HEK293 (cell line): ENCODE measurements at regions not wholly inside any gene's neighbourhood (a gene's known extent, or its start where the extent isn't known, plus 50 kb on each side); places are given as distances from the start of the nearest gene placed in this dataset.

Experiments used
- CTCF ChIA-PET: fragments of 350-600 bp; formaldehyde crosslinking; extraction: SDS; loops from one replicate; lab custom pipeline; 2021; ENCODE audit warnings: antibody characterized with exemption; lab: Yijun Ruan, JAX
- POLR2A ChIA-PET: fragments of 300-600 bp; formaldehyde crosslinking; extraction: SDS; loops from one replicate; lab custom pipeline; 2020; ENCODE audit warnings: antibody characterized with exemption, inconsistent platforms; lab: Yijun Ruan, JAX
- H3K27ac ChIP-seq: fragments of 200-500 bp; sonication (Bioruptor generic); 2 replicates; pipeline ENCODE4 v1.5.1; 2014; ENCODE audit warnings: low read depth, low read length, control low read depth, inconsistent platforms; ENCODE audit errors: extremely low read depth
- H3K36me3 ChIP-seq, 2 experiments: fragments of 200-500 bp in 1 of 2; sonication (Bioruptor generic) in 1 of 2; 1 replicate in 1 of 2; 2 replicates in 1 of 2; pipeline ENCODE4 v1.5.1; 2014 to 2017; ENCODE audit warnings: inconsistent platforms in 2 of 2, low read length in 2 of 2; ENCODE audit not compliant: control insufficient read depth in 2 of 2, insufficient read depth in 1 of 2
- H3K4me1 ChIP-seq: fragments of 200-500 bp; sonication (Bioruptor generic); 2 replicates; pipeline ENCODE4 v1.5.1; 2014; ENCODE audit warnings: mild to moderate bottlenecking, low read length, inconsistent platforms; ENCODE audit not compliant: control insufficient read depth, insufficient read depth
- H3K4me3 ChIP-seq: 2 replicates; pipeline ENCODE4 v1.5.1; 2011; ENCODE audit warnings: low read depth, mild to moderate bottlenecking, control low read depth, low read length, moderate library complexity
- H3K9me3 ChIP-seq: fragments of 200-500 bp; sonication (Bioruptor generic); 2 replicates; pipeline ENCODE4 v1.5.1; 2014; ENCODE audit warnings: low read depth, low read length, inconsistent platforms; ENCODE audit not compliant: control insufficient read depth, insufficient read depth
- GLI2 ChIP-seq: fragments of 450-650 bp; formaldehyde crosslinking; IDR thresholded peaks from 2 replicates; pipeline ENCODE4; 2017; ENCODE audit warnings: missing biosample characterization, missing genetic modification characterization, low read depth, borderline replicate concordance
- GLIS1 ChIP-seq: fragments of 450-650 bp; formaldehyde crosslinking; IDR thresholded peaks from 2 replicates; pipeline ENCODE4 v1.5.1; 2016; ENCODE audit warnings: missing biosample characterization, missing genetic modification characterization
- KLF8 ChIP-seq: fragments of 450-650 bp; formaldehyde crosslinking; IDR thresholded peaks from 2 replicates; pipeline ENCODE4 v1.5.1; 2016; ENCODE audit warnings: missing biosample characterization, missing genetic modification characterization
- YY2 ChIP-seq: fragments of 450-650 bp; formaldehyde crosslinking; IDR thresholded peaks from 2 replicates; pipeline ENCODE4 v1.5.1; 2016; ENCODE audit warnings: missing biosample characterization, missing genetic modification characterization
- ZBTB1 ChIP-seq: fragments of 450-650 bp; formaldehyde crosslinking; IDR thresholded peaks from 2 replicates; pipeline ENCODE4 v1.5.1; 2016; ENCODE audit warnings: missing biosample characterization, missing genetic modification characterization
- ZBTB20 ChIP-seq: fragments of 450-650 bp; formaldehyde crosslinking; IDR thresholded peaks from 2 replicates; pipeline ENCODE4 v1.5.1; 2016; ENCODE audit warnings: missing biosample characterization, missing genetic modification characterization
- ZFP41 ChIP-seq: fragments of 450-650 bp; formaldehyde crosslinking; IDR thresholded peaks from 2 replicates; pipeline ENCODE4 v1.5.1; 2016; ENCODE audit warnings: missing biosample characterization, missing genetic modification characterization, borderline replicate concordance
- ZFP69B ChIP-seq: fragments of 450-650 bp; formaldehyde crosslinking; IDR thresholded peaks from 2 replicates; pipeline ENCODE4 v1.5.1; 2016; ENCODE audit warnings: missing biosample characterization, missing genetic modification characterization
- ZNF114 ChIP-seq: fragments of 450-650 bp; formaldehyde crosslinking; IDR thresholded peaks from 2 replicates; pipeline ENCODE4 v1.5.0; 2017; ENCODE audit warnings: missing biosample characterization, missing genetic modification characterization
- ZNF221 ChIP-seq: fragments of 450-650 bp; formaldehyde crosslinking; IDR thresholded peaks from 2 replicates; pipeline ENCODE4 v1.5.1; 2017; ENCODE audit warnings: missing biosample characterization, missing genetic modification characterization, borderline replicate concordance
- ZNF292 ChIP-seq: fragments of 450-650 bp; formaldehyde crosslinking; IDR thresholded peaks from 2 replicates; pipeline ENCODE4 v1.5.1; 2016; ENCODE audit warnings: low read depth, missing biosample characterization, missing genetic modification characterization, borderline replicate concordance
- ZNF37A ChIP-seq: fragments of 450-650 bp; IDR thresholded peaks from 2 replicates; pipeline ENCODE4 v1.5.1; 2018; ENCODE audit warnings: missing biosample characterization, missing genetic modification characterization
- ZNF416 ChIP-seq: fragments of 450-650 bp; formaldehyde crosslinking; IDR thresholded peaks from 2 replicates; pipeline ENCODE4 v1.5.1; 2016; ENCODE audit warnings: missing biosample characterization, missing genetic modification characterization
- ZNF426 ChIP-seq: fragments of 450-650 bp; formaldehyde crosslinking; IDR thresholded peaks from 2 replicates; pipeline ENCODE4 v1.5.1; 2017; ENCODE audit warnings: missing biosample characterization, missing genetic modification characterization, mild to moderate bottlenecking, inconsistent platforms, moderate library complexity
- ZNF585B ChIP-seq: fragments of 450-650 bp; formaldehyde crosslinking; IDR thresholded peaks from 2 replicates; pipeline ENCODE4 v1.5.1; 2016; ENCODE audit warnings: missing biosample characterization, missing genetic modification characterization
- ZNF600 ChIP-seq: fragments of 450-650 bp; formaldehyde crosslinking; IDR thresholded peaks from 2 replicates; pipeline ENCODE4 v1.5.1; 2016; ENCODE audit warnings: missing biosample characterization, missing genetic modification characterization
- ZNF626 ChIP-seq: fragments of 450-650 bp; sonication (Bioruptor Pico); formaldehyde crosslinking; IDR thresholded peaks from 2 replicates; pipeline ENCODE4 v1.5.1; 2018; ENCODE audit warnings: missing biosample characterization, missing genetic modification characterization, inconsistent platforms
- ZNF658 ChIP-seq: fragments of 450-650 bp; formaldehyde crosslinking; IDR thresholded peaks from 2 replicates; pipeline ENCODE4; 2016; ENCODE audit warnings: missing biosample characterization, missing genetic modification characterization
- ZNF664 ChIP-seq: fragments of 450-650 bp; formaldehyde crosslinking; IDR thresholded peaks from 2 replicates; pipeline ENCODE4 v1.5.1; 2016; ENCODE audit warnings: missing biosample characterization, missing genetic modification characterization
- ZNF701 ChIP-seq: fragments of 450-650 bp; formaldehyde crosslinking; IDR thresholded peaks from 2 replicates; pipeline ENCODE4 v1.5.1; 2016; ENCODE audit warnings: missing biosample characterization, missing genetic modification characterization
- ZNF768 ChIP-seq: fragments of 450-650 bp; formaldehyde crosslinking; IDR thresholded peaks from 2 replicates; pipeline ENCODE4 v1.5.1; 2018; ENCODE audit warnings: missing biosample characterization, mild to moderate bottlenecking, missing genetic modification characterization
- ZNF777 ChIP-seq: fragments of 450-650 bp; formaldehyde crosslinking; IDR thresholded peaks from 2 replicates; pipeline ENCODE4 v1.5.1; 2017; ENCODE audit warnings: missing biosample characterization, missing genetic modification characterization, borderline replicate concordance
- TF ChIP-seq, protein P1 (sequence below): fragments of 450-650 bp; formaldehyde crosslinking; IDR thresholded peaks from 2 replicates; pipeline ENCODE4 v1.5.1; 2016; ENCODE audit warnings: missing biosample characterization, missing genetic modification characterization
- TF ChIP-seq, protein P2 (sequence below): sonication (generic); formaldehyde crosslinking; IDR thresholded peaks from 2 replicates; pipeline ENCODE4 v1.8.1; 2022; ENCODE audit warnings: mild to moderate bottlenecking, moderate library complexity, missing genetic modification reagents
- TF ChIP-seq, protein P3 (sequence below): fragments of 450-650 bp; formaldehyde crosslinking; IDR thresholded peaks from 2 replicates; pipeline ENCODE4 v1.5.1; 2016; ENCODE audit warnings: missing biosample characterization, missing genetic modification characterization
- TF ChIP-seq, protein P4 (sequence below): fragments of 450-650 bp; IDR thresholded peaks from 2 replicates; pipeline ENCODE4 v1.5.1; 2018; ENCODE audit warnings: missing biosample characterization, mild to moderate bottlenecking, missing genetic modification characterization
- TF ChIP-seq, protein P5 (sequence below): fragments of 450-650 bp; formaldehyde crosslinking; IDR thresholded peaks from 2 replicates; pipeline ENCODE4 v1.5.1; 2016; ENCODE audit warnings: missing biosample characterization, missing genetic modification characterization, low read depth

DNA sequence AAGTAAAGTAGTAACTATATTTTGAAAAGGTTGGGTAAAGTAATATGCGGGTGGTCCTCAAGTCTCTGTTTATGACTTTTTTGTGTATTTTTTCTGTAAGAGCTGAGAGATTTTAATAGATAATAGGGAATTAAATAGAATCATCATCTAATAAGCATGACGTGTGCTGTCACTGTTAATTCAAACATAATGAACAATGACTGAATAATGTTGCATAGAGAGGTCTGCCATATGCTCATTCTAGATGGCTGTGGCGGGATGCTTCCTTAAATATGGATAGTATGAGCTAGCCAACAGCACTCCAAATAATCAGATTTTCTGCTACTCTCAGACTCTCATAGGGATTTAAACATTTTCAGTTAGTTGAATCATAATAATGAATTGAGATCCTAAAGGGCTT is 302.8 kb upstream of the RBMS3 start:
- ChIA-PET POLR2A (no interaction called here), CTCF (no interaction called here)
- Histone ChIP-seq H3K36me3 (no peaks in the 10 kb centered on the region), H3K4me3 (no peak overlapping the region), H3K4me1 (no peaks in the 10 kb centered on the region), H3K9me3 (no peaks in the 10 kb centered on the region), H3K27ac (no peak overlapping the region)
- no peak for TF ChIP-seq ZNF585B (tag by site-specific recombination)

DNA sequence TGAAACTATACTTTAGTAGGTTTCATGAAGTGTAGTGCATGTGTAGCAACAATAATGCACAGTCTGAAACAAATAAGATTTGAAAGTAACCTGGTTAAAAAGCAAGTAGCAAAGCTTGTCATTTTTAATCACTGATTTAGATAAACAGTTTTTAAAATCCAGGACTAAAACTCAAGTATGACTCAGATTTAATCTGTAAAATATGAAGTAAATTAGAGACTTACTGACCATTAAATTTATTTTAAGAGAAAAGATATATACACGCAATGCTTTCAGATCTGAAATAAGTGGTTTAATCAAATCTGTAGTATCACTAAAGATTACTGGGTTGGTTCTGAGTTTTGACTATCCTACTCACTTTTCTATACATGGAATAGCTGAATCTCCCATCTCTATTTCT is 300.7 kb upstream of the RBMS3 start:
- Histone ChIP-seq H3K4me3 (no peak overlapping the region), H3K27ac (no peak overlapping the region), H3K9me3 (no peaks in the 10 kb centered on the region), H3K4me1 (no peaks in the 10 kb centered on the region), H3K36me3 (no peaks in the 10 kb centered on the region)
- POLR2A ChIA-PET: no interaction called here
- CTCF ChIA-PET: no interaction called here
- TF ChIP-seq ZNF426 (no peak), GLI2 (tag by site-specific recombination) (no peak), ZFP69B (no peak), ZNF114 (tag by site-specific recombination) (no peak), ZNF777 (tag by site-specific recombination) (no peak), ZBTB1 (tag by site-specific recombination) (no peak), GLIS1 (tag by site-specific recombination) (no peak), ZNF658 (tag by site-specific recombination) (no peak), ZNF626 (tag by site-specific recombination) (no peak)
- TF ChIP-seq, protein P1, sequence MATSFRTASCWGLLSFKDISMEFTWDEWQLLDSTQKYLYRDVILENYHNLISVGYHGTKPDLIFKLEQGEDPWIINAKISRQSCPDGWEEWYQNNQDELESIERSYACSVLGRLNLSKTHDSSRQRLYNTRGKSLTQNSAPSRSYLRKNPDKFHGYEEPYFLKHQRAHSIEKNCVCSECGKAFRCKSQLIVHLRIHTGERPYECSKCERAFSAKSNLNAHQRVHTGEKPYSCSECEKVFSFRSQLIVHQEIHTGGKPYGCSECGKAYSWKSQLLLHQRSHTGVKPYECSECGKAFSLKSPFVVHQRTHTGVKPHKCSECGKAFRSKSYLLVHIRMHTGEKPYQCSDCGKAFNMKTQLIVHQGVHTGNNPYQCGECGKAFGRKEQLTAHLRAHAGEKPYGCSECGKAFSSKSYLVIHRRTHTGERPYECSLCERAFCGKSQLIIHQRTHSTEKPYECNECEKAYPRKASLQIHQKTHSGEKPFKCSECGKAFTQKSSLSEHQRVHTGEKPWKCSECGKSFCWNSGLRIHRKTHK (tag by site-specific recombination): no peak
- TF ChIP-seq, protein P2, sequence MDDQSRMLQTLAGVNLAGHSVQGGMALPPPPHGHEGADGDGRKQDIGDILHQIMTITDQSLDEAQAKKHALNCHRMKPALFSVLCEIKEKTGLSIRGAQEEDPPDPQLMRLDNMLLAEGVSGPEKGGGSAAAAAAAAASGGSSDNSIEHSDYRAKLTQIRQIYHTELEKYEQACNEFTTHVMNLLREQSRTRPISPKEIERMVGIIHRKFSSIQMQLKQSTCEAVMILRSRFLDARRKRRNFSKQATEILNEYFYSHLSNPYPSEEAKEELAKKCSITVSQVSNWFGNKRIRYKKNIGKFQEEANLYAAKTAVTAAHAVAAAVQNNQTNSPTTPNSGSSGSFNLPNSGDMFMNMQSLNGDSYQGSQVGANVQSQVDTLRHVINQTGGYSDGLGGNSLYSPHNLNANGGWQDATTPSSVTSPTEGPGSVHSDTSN (CRISPR knock-in tag): no peak

- H3K27ac ChIP-seq: no peak overlapping the region
- ChIA-PET CTCF (no interaction called here), POLR2A (no interaction called here)
- no peaks in the 10 kb centered on the region for H3K36me3 ChIP-seq
- H3K4me1 ChIP-seq: no peaks in the 10 kb centered on the region
- H3K4me3 ChIP-seq: no peak overlapping the region
- H3K9me3 ChIP-seq: no peaks in the 10 kb centered on the region
- TF ChIP-seq YY2 (tag by site-specific recombination) (no peak), ZNF768 (tag by site-specific recombination) (no peak), KLF8 (tag by site-specific recombination) (no peak), ZNF701 (tag by site-specific recombination) (no peak), ZNF221 (tag by site-specific recombination) (no peak), ZNF416 (tag by site-specific recombination) (no peak), ZNF292 (tag by site-specific recombination) (no peak), ZFP41 (no peak), ZNF600 (tag by site-specific recombination) (no peak), ZBTB20 (tag by site-specific recombination) (no peak), ZNF664 (tag by site-specific recombination) (no peak), ZNF37A (tag by site-specific recombination) (no peak)
- TF ChIP-seq, protein P3, sequence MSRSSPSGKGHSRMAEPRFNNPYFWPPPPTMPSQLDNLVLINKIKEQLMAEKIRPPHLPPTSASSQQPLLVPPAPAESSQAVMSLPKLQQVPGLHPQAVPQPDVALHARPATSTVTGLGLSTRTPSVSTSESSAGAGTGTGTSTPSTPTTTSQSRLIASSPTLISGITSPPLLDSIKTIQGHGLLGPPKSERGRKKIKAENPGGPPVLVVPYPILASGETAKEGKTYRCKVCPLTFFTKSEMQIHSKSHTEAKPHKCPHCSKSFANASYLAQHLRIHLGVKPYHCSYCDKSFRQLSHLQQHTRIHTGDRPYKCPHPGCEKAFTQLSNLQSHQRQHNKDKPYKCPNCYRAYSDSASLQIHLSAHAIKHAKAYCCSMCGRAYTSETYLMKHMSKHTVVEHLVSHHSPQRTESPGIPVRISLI (tag by site-specific recombination): no peak
- TF ChIP-seq, protein P4, sequence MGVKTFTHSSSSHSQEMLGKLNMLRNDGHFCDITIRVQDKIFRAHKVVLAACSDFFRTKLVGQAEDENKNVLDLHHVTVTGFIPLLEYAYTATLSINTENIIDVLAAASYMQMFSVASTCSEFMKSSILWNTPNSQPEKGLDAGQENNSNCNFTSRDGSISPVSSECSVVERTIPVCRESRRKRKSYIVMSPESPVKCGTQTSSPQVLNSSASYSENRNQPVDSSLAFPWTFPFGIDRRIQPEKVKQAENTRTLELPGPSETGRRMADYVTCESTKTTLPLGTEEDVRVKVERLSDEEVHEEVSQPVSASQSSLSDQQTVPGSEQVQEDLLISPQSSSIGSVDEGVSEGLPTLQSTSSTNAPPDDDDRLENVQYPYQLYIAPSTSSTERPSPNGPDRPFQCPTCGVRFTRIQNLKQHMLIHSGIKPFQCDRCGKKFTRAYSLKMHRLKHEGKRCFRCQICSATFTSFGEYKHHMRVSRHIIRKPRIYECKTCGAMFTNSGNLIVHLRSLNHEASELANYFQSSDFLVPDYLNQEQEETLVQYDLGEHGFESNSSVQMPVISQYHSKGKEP: no peak
- TF ChIP-seq, protein P5, sequence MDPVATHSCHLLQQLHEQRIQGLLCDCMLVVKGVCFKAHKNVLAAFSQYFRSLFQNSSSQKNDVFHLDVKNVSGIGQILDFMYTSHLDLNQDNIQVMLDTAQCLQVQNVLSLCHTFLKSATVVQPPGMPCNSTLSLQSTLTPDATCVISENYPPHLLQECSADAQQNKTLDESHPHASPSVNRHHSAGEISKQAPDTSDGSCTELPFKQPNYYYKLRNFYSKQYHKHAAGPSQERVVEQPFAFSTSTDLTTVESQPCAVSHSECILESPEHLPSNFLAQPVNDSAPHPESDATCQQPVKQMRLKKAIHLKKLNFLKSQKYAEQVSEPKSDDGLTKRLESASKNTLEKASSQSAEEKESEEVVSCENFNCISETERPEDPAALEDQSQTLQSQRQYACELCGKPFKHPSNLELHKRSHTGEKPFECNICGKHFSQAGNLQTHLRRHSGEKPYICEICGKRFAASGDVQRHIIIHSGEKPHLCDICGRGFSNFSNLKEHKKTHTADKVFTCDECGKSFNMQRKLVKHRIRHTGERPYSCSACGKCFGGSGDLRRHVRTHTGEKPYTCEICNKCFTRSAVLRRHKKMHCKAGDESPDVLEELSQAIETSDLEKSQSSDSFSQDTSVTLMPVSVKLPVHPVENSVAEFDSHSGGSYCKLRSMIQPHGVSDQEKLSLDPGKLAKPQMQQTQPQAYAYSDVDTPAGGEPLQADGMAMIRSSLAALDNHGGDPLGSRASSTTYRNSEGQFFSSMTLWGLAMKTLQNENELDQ: no peak
Observed at GRCh38 chr3:28980631-28981030, 300.2 kb upstream of the RBMS3 start.
